ENCODE measurements at regions not wholly inside any gene's neighbourhood (a gene's known extent, or its start where the extent isn't known, plus 50 kb on each side); places are given as distances from the start of the nearest gene placed in this dataset.

- no peak for DNase-seq (ENCODE audit: low read depth in 2 of 2)
Measured at GRCh38 chr12:85509081-85509856, 229.2 kb downstream of the ALX1 start.

DNA sequence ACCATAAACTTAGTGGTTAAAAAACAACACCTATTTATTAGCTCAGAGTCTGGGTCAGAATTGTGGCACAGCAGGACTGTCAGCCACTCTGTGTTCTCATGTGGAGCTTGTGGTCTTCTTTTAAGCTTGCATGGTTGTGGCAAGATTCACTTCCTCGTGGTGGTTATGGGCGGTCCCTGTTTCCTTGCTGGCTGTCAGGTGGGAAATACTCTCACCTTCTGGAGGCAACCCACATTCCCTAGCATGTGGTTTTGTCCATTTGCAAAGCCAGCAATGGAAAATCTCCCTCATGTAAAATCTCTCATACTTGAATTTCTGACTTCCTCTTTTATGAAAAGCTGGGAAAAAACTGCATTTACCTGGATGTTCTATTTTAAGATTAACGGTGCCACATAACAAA, 229.8 kb downstream of the ALX1 start:
- DNase-seq (ENCODE audit: low read depth in 2 of 2) = no peak

DNA sequence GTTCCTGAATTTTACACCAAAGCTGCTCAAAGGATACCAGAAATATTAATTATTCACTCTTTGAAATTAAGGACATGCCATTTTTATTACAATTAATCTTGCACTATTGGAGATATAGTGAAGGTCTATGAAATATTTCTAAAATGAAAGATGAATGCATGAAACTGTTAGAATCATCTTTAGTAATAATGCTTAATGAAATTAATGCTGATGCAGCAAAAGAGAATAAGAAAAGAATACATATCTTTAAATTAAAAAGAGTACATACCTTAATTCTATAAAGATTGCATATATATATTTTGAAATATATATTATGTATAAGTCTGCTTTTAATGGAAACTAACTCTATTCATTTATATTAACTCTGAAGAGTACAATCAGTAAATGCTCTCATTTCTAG, 236.0 kb downstream of the ALX1 start:
- no peak for DNase-seq (ENCODE audit: low read depth in 2 of 2)

GRCh38 chr12:85516667-85517325, 236.8 kb downstream of the ALX1 start:
- no peak for DNase-seq (ENCODE audit: low read depth in 2 of 2)

DNA sequence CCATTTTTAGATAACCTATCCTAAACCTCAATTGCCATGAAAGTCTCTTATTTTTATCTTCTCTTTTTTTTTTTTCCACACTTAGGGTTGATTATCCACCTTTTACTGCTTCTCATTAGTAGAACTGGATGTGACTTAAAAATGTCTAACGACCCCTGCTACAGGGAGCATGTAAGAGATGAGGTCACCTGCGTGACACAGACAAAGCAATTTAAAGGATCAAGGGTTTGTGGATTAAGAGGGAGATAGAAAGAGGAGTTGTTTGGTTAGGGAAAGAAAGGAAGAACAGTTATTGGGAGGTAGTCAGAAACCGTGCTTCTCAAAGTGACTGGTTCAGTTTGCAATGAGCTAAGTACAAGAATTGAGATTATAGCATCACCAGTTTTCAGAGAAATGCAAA, 239.1 kb downstream of the ALX1 start:
- no peak for DNase-seq (ENCODE audit: low read depth in 2 of 2)

DNA sequence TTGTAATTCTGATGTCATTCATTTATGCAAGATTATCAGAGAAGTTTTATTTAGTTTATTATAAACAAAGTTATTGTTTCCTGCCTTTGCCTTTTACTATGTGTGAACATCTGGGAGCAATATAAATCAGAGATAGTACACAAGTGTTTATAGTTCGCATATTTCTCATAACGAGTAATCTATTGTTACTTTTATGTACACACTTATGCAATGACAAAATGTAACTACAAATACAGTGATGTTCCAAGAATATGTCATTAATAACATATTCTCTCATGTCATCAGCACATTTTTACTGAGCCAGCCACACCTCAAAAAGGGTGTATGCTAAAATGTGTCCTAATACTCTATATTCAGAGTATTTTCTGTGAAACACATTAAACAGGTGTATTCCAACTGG, 243.2 kb downstream of the ALX1 start:
- no peak for DNase-seq (ENCODE audit: low read depth in 2 of 2)

DNA sequence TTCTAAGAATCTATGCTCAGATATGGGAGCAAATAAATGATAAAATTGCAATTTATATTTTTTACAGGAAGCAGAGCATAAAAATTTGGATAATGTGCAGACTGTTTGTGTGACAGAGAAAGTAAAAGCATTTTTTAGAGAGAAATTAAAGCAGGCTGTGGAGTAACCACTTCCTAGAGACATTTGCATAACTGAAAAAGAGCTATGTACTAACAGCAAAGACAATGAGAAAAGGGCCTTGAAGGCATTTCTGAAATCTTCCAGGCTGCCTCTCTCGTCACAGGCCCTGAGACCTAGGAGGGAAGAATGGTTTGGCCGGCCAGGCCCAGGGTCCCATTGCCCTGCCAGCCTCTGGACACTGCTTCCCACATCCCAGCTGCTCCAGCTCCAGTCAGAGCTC, 247.2 kb downstream of the ALX1 start:
- DNase-seq (ENCODE audit: low read depth in 2 of 2) = no peak

- DNase-seq (ENCODE audit: low read depth in 2 of 2) = no peak
Measured at GRCh38 chr12:85529896-85530295, 249.9 kb downstream of the ALX1 start.

- no peak for DNase-seq (ENCODE audit: low read depth in 2 of 2)
Measured at GRCh38 chr12:85530456-85530855, 250.4 kb downstream of the ALX1 start.

GRCh38 chr12:85531341-85531740, 251.3 kb downstream of the ALX1 start:
- DNase-seq (ENCODE audit: low read depth in 2 of 2) = no peak

- no peak for DNase-seq (ENCODE audit: low read depth in 2 of 2)
Measured at GRCh38 chr12:85549640-85550039, 269.6 kb downstream of the ALX1 start.

- no peak for DNase-seq (ENCODE audit: low read depth in 2 of 2)
Measured at GRCh38 chr12:85550924-85551323, 270.9 kb downstream of the ALX1 start.

DNA sequence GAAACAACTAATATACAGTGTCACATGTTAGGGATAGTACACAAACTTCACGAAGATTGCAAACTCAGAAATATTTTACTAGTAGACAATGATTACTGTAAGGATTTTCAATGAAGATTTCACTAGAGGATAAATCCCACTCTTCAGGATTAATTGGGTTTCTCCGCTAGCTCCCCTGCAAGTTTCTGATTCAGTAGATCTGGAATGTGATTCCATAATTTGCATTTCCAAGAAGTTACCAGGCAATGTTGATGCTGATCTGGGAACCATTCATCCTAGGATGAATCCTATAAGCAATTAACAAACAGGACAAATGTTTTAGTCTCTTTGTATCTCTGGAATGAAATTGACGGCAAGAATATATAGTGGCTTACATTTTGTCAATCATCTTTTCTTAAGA, 272.4 kb downstream of the ALX1 start:
- peak; percentile 3 to 20 for DNase-seq (ENCODE audit: low read depth in 2 of 2)

DNA sequence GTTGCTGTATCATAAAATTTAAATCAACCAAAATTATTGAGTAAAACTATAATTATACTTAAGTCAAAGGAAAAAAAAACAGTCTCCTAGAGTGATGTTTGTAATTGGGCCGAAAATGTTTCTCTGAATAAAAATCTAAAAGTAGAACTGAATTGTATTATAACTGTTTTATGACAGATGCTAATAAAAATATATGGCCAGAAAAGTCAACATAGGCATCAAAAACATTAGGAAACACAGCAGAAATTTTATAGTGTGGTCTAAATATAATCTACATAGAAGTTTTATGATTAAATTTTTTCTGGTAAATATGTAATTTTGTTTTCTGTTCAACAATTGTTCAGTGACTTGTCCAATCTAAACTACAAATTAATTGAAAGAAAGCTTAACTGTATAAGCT, 277.8 kb downstream of the ALX1 start:
- DNase-seq (ENCODE audit: low read depth in 2 of 2) = no peak

DNA sequence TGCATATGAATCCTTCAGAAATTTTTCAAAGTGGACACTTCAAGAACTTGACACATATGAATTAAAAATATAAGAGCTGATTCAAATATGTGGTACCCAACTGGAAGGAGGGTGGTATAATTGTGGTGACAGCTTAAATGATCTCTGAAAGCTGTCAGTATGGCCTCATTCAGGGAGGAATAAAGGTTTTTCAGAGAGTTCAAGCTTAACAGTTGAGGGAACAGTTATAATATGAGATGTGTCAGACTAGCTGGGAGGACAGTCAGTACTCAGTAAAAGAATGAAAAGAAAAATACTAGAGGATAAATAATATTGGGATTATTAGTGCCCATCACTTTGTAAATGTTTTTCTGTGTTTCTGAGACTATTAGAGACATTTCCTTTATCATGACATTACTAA, 277.5 kb downstream of the RASSF9 start:
- no peak for DNase-seq (ENCODE audit: low read depth in 2 of 2)

DNA sequence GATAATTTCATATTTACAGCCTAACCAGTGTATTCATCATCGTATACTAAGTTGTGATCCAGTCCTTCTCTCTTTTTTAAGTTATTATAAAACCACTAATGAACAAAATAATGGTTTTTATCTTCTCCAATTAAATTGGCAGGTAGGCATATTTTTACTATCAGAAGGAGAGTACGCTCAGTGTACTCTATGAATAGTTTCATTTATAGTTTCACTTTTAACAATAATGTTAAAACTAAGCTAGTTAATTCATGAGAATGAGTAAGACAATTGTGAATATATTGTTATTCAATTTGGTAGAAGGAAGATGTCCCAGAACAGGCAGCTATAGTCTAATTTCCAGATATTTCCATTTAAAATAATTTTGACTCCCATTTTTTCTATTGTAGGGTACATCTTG, 277.1 kb downstream of the RASSF9 start:
- no peak for DNase-seq (ENCODE audit: low read depth in 2 of 2)

GRCh38 chr12:85559536-85559935, 276.7 kb downstream of the RASSF9 start:
- DNase-seq (ENCODE audit: low read depth in 2 of 2) = no peak

DNA sequence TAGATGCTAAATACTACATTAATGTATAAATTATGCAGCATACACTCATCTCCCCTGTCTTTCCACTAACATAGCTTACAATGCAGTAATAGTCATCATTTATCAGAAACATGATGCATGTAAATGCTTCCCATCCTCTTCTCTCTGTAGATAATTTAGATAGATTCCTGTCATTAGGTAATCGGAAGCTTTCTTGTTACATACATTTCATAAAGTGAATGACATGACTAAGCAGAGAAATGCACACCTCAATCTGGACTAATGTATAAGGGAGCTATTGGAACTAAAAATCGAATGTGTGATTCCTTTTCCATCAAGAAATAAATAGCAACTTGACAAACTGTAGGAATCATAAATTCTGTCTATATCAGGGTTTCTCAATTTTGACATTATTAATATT, 273.4 kb downstream of the RASSF9 start:
- no peak for DNase-seq (ENCODE audit: low read depth in 2 of 2)

DNA sequence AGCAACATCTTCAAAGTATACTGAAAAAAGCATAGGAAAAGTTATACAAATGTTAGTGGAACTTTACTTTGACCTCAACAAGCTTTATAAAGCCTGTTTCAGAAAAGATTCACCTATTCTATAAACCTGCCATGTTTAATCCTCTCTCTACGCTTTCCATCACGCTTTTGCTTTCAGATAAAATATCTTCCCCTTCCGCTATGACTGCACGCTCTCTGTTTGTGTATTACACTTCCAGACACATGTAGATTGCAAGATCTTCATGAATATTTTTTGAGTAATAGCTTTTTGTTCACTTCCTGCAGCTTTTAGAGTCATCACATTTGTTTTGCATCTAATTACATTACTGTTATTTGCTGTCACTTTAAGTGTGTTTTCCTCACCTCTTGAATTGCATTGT, 271.4 kb downstream of the RASSF9 start:
- no peak for DNase-seq (ENCODE audit: low read depth in 2 of 2)

DNA sequence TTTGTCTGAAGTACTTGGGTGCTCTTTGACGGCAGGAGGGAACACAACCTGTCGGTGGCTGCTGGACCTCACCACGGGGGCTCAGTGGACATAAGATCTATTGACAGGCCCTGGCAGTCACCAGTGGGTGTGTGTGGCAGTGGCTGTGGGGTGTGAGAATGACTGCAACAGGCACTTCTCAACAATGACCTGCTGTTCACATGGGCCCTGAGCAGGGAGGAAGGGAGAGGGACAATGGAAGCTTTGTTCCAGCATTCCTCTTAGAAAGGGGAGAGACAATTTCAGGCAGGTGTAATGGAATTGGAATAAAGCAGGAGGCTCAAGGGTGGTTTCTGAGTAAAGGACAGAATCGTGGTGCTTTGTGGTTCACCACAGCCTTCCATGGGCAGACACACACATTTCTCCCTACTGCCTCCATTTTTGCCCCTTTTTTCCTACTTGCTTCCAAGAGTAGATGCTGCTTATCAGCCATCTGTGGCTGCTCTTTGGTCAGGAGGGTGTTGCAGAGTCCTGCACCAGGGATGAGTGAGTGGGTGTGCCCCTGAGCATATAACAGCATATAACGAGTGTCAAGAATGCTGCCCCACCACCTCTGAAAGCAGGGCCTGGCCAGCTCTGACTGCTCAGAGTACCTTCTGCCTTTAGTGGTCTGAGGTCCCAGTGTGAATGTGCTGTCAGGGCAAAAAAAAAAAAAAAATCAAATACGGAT, 267.7 kb downstream of the RASSF9 start:
- no peak for DNase-seq (ENCODE audit: low read depth in 2 of 2)

DNA sequence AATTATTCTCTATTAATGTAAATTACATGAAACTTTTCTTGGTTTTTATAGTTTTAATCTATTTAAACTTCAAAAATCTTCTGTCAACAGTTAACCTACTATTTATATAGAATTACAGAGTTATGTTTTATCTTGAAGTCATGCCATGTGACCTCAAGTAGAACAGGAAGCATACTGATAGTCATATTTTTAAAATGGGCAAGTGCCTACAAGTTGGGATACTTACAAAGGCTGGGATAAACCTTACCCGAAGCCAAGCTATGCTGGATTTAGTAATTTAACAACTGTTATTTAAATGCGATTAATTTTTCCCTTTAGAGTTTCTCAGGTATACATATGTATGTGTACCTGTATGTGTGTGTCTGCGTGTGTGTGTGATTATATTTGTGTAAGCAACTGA, 266.9 kb downstream of the RASSF9 start:
- no peak for DNase-seq (ENCODE audit: low read depth in 2 of 2)

DNA sequence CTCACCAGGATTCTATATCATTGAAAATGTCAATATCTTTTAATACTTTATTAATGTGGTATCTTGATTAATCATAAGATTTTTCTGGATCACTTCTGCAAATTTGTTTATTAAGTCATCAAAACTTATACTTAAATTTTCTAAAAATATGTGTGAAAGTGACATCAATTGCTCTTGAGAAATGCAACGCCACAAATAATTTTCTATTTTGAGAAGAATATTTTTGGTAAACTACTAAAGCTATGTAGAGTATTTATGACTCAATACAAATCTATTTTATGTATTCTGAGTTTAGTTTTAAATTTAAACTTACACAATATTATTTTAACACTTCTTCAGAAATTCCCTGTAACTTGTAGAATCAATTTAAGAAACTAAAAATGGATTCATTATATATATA, 263.3 kb downstream of the RASSF9 start:
- peak; percentile 3 to 11 for DNase-seq (ENCODE audit: low read depth in 2 of 2)

GRCh38 chr12:85573635-85574214, 262.5 kb downstream of the RASSF9 start:
- no peak for DNase-seq (ENCODE audit: low read depth in 2 of 2)
